SK-N-SH treated with all-trans-retinoic acid at 6 μM for 48 hours (cell line): ENCODE measurements at regions not wholly inside any gene's neighbourhood (a gene's known extent, or its start where the extent isn't known, plus 50 kb on each side); places are given as distances from the start of the nearest gene placed in this dataset.
"Not testable (repeated sequence)": the region's sequence is repeated elsewhere in the genome, so short reads cannot be mapped to it uniquely, and the experiment has no call there.

ENCODE experiments used
- ARNTL ChIP-seq: fragments of 450-650 bp; formaldehyde crosslinking; IDR thresholded peaks from 2 replicates; pipeline ENCODE4 v1.5.0; 2020; ENCODE audit warnings: low read depth, mild to moderate bottlenecking, moderate library complexity, borderline replicate concordance
- RARB ChIP-seq: fragments of 250-450 bp; sonication (Bioruptor Pico); IDR thresholded peaks from 2 replicates; pipeline ENCODE4 v1.8.0; 2021; ENCODE audit warnings: mild to moderate bottlenecking, moderate library complexity
- TF ChIP-seq, protein P1 (sequence below): fragments of 250-450 bp; sonication (Bioruptor Pico); IDR thresholded peaks from 2 replicates; pipeline ENCODE4 v1.5.0; 2020; ENCODE audit warnings: mild to moderate bottlenecking, moderate library complexity

DNA sequence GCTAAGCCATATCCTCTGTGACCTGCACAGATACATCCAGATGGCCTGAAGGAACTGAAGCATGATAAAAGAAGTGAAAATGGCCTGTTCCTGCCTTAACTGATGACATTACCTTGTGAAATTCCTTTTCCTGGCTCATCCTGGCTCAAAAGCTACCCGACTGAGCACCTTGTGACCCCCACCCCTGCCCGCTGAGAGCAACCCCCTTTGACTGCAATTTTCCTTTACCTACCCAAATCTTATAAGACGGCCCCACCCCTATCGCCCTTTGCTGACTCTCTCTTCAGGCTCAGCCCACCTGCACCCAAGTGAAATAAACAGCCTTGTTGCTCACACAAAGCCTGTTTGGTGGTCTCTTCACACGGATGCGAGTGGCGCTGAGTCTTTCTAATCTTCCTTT lies 104.4 kb upstream of the SLC6A14 start:
- TF ChIP-seq, protein P1, sequence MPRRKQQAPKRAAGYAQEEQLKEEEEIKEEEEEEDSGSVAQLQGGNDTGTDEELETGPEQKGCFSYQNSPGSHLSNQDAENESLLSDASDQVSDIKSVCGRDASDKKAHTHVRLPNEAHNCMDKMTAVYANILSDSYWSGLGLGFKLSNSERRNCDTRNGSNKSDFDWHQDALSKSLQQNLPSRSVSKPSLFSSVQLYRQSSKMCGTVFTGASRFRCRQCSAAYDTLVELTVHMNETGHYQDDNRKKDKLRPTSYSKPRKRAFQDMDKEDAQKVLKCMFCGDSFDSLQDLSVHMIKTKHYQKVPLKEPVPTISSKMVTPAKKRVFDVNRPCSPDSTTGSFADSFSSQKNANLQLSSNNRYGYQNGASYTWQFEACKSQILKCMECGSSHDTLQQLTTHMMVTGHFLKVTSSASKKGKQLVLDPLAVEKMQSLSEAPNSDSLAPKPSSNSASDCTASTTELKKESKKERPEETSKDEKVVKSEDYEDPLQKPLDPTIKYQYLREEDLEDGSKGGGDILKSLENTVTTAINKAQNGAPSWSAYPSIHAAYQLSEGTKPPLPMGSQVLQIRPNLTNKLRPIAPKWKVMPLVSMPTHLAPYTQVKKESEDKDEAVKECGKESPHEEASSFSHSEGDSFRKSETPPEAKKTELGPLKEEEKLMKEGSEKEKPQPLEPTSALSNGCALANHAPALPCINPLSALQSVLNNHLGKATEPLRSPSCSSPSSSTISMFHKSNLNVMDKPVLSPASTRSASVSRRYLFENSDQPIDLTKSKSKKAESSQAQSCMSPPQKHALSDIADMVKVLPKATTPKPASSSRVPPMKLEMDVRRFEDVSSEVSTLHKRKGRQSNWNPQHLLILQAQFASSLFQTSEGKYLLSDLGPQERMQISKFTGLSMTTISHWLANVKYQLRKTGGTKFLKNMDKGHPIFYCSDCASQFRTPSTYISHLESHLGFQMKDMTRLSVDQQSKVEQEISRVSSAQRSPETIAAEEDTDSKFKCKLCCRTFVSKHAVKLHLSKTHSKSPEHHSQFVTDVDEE (CRISPR knock-in tag), result not testable (repeated sequence)
- TF ChIP-seq ARNTL; RARB (CRISPR knock-in tag): not testable (repeated sequence)
